Choroid plexus epithelial cell (primary cell): ENCODE measurements at regions not wholly inside any gene's neighbourhood (a gene's known extent, or its start where the extent isn't known, plus 50 kb on each side); places are given as distances from the start of the nearest gene placed in this dataset.

Experiments
- DNase-seq: peaks from one replicate; pipeline ENCODE4 v3.0.0-alpha.2; 2010; ENCODE audit warnings: low read depth
- H3K4me3 ChIP-seq: 2 replicates; pipeline ENCODE4 v1.5.1; 2011; ENCODE audit warnings: low read depth, mild to moderate bottlenecking, control low read depth, low read length, moderate library complexity
- CTCF ChIP-seq: conservative IDR thresholded peaks from 2 replicates; pipeline ENCODE4 v1.5.1; 2011; ENCODE audit warnings: low read depth, mild to moderate bottlenecking, control low read depth, inconsistent platforms, low read length, moderate library complexity

GRCh38 chr4:91904556-91904955, 399.2 kb upstream of the GRID2 start:
- no peak overlapping the region for H3K4me3 ChIP-seq
- no peak for DNase-seq
- TF ChIP-seq CTCF, result no peak

GRCh38 chr4:91909963-91910362, 393.8 kb upstream of the GRID2 start:
- DNase-seq, result no peak
- no peak for TF ChIP-seq CTCF
- no peak overlapping the region for H3K4me3 ChIP-seq

GRCh38 chr4:91914176-91914804, 389.5 kb upstream of the GRID2 start:
- TF ChIP-seq CTCF, result no peak
- no peak for DNase-seq
- no peak overlapping the region for H3K4me3 ChIP-seq

- DNase-seq, result no peak
- TF ChIP-seq CTCF, result no peak
- H3K4me3 ChIP-seq, result no peak overlapping the region
These were observed 387.5 kb upstream of the GRID2 start for GRCh38 chr4:91916219-91916618.

- no peak for DNase-seq
- no peak overlapping the region for H3K4me3 ChIP-seq
- TF ChIP-seq CTCF, result no peak
These were observed 379.1 kb upstream of the GRID2 start for GRCh38 chr4:91924625-91925024.

- H3K4me3 ChIP-seq, result no peak overlapping the region
- DNase-seq, result no peak
- no peak for TF ChIP-seq CTCF
These were observed 368.5 kb upstream of the GRID2 start for GRCh38 chr4:91935217-91935616.

GRCh38 chr4:91936311-91936710, 367.5 kb upstream of the GRID2 start:
- H3K4me3 ChIP-seq, result no peak overlapping the region
- peak; percentile 69 for DNase-seq
- TF ChIP-seq CTCF, result no peak
